MM.1S (cell line): ENCODE measurements at regions not wholly inside any gene's neighbourhood (a gene's known extent, or its start where the extent isn't known, plus 50 kb on each side); places are given as distances from the start of the nearest gene placed in this dataset.

ENCODE experiments used
- EZH2 ChIP-seq: fragments of 300-600 bp; sonication (generic); optimal IDR thresholded peaks from 2 replicates; pipeline ENCODE3; 2017; ENCODE audit warnings: low read depth, mild to moderate bottlenecking, antibody characterized with exemption, low read length, mixed read lengths
- EZH2phosphoT487 ChIP-seq: fragments of 300-600 bp; sonication (generic); IDR thresholded peaks from 2 replicates; pipeline ENCODE4 v1.6.1; 2018; ENCODE audit warnings: antibody characterized with exemption, low read length
- TF ChIP-seq, protein P1 (sequence below): fragments of 300-600 bp; sonication (generic); IDR thresholded peaks from 2 replicates; pipeline ENCODE4 v1.5.1; 2016; ENCODE audit warnings: antibody characterized with exemption, low read length, mixed read lengths

DNA sequence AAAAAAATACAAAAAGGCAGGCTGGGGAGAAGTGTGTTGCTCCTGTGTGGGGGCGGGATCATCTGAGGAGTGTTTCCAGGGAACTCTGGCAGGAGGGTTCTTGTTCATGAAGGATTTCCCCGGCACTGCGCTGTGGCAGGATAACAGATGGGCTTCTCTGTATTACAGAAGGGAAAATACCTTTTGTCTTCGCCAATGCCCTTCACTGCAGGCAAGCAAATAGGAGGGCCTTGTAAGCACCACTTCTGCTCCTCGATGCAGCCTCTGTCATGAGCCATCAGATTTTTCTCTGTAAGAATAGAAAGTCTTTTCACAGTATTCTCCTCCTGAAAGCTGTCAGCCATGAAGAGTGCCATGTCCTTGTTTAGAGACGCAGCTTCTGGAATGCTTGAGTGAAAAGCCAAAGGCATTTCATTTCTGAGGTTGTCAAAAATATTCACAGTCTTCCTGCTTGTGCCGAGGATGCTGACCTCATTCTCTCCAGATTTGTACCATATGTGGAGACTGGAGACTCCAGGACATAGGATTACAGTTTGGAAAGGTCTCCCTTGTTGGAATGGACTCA is 294.0 kb downstream of the YTHDC2 start:
- TF ChIP-seq EZH2 (no peak), EZH2phosphoT487 (no peak)
- TF ChIP-seq, protein P1, sequence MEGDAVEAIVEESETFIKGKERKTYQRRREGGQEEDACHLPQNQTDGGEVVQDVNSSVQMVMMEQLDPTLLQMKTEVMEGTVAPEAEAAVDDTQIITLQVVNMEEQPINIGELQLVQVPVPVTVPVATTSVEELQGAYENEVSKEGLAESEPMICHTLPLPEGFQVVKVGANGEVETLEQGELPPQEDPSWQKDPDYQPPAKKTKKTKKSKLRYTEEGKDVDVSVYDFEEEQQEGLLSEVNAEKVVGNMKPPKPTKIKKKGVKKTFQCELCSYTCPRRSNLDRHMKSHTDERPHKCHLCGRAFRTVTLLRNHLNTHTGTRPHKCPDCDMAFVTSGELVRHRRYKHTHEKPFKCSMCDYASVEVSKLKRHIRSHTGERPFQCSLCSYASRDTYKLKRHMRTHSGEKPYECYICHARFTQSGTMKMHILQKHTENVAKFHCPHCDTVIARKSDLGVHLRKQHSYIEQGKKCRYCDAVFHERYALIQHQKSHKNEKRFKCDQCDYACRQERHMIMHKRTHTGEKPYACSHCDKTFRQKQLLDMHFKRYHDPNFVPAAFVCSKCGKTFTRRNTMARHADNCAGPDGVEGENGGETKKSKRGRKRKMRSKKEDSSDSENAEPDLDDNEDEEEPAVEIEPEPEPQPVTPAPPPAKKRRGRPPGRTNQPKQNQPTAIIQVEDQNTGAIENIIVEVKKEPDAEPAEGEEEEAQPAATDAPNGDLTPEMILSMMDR = no peak
